ENCODE measurements at regions not wholly inside any gene's neighbourhood (a gene's known extent, or its start where the extent isn't known, plus 50 kb on each side); places are given as distances from the start of the nearest gene placed in this dataset.

DNA sequence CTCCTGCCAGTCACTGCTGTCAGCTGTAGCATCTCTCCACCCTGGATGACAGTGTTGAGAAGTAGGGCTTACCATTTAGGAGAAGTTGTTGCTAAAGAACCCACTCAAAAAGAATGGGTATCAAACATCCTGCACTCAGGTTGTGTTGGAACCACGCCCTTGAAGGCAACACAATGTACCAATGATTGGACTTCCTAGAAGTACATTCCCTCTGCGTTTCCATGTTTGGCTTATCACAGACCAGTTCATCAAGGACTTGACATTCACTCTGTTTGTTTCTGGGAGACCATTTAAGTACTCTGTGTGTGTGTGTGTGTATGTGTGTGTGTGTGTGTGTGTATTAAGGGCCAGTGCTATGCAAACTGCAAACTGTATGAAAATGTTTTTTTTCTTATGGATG is 200.6 kb upstream of the GATB start:
- Histone ChIP-seq H3K4me3 (ENCODE audit: low read length in 2 of 2) (no peak overlapping the region), H3K27me3 (ENCODE audit: control insufficient read depth in 2 of 2, insufficient read depth in 2 of 2, low read length in 2 of 2) (no peaks in the 10 kb centered on the region), H3K9me3 (ENCODE audit: control insufficient read depth in 2 of 2, low read length in 2 of 2) (no peaks in the 10 kb centered on the region), H3K9ac (ENCODE audit: low read depth in 1 of 2, low read length in 2 of 2) (no peak overlapping the region), H3K27ac (ENCODE audit: low read depth in 2 of 2, low read length in 2 of 2) (no peak overlapping the region), H3K36me3 (ENCODE audit: control insufficient read depth in 2 of 2, insufficient read depth in 2 of 2, low read length in 2 of 2) (no peaks in the 10 kb centered on the region), H3K4me1 (ENCODE audit: control insufficient read depth in 2 of 2, insufficient read depth in 2 of 2, low read length in 2 of 2) (no peaks in the 10 kb centered on the region)

DNA sequence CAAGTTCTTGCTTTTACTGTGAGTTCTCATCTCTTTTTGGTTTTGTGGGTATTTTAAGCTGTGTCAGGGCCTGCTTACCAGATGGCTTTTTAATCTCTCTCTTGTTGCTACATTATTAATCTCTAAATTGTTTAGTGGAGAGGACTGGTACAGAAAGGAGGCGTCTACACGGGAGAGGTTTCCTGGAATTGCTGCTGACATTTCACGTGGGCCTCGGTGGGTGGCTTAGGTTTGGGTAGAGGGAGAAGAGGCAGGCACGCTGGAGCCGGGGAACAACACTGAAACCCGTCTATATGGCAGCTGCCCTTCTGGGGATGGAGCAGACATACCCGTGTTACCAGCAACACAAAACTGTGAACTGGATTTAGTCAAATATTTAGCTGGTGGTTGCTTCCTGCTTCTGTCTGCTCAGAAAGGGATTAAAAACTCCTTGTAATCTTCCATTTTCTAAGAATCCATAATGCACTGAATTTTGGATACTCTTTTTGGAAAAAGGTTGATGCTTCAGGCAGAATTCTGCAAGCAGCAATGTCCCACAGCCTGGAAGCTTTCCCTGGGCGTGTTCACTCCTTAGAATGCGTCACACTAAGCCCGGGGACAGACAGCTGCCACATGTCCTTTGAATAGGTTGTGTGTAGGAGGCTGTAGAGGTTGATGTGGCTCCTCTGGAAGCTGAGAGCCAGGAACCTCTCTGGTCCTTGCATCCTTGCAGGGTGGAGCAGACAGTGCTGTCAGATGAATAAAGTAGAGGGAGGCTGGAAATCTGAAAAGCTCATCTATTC is 199.8 kb upstream of the GATB start:
- H3K4me1 ChIP-seq (ENCODE audit: control insufficient read depth in 2 of 2, insufficient read depth in 2 of 2, low read length in 2 of 2): no peaks in the 10 kb centered on the region

DNA sequence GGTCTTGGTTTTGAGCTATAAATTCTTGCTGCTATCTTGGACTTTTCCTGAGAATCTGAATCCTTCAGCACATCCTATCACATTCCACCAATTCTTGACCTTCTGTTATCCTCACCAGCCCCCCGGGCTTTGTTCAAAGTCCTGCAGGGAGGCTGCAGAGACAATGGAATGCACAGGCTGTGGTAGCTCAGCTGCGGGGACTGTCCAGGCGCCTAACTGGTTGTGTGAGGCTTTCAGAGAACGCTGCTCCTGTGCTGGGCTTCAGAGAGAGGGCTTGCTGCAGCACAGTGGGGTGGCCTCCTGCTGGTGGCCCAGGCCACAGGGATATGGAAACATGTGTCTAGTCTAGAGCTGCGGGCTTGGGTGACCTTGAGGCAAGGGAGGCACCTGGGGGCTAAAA is 196.3 kb upstream of the GATB start:
- no peak overlapping the region for H3K27ac ChIP-seq (ENCODE audit: low read depth in 2 of 2, low read length in 2 of 2)
- no peaks in the 10 kb centered on the region for H3K36me3 ChIP-seq (ENCODE audit: control insufficient read depth in 2 of 2, insufficient read depth in 2 of 2, low read length in 2 of 2)
- H3K27me3 ChIP-seq (ENCODE audit: control insufficient read depth in 2 of 2, insufficient read depth in 2 of 2, low read length in 2 of 2): no peaks in the 10 kb centered on the region
- no peak overlapping the region for H3K9ac ChIP-seq (ENCODE audit: low read depth in 1 of 2, low read length in 2 of 2)
- H3K9me3 ChIP-seq (ENCODE audit: control insufficient read depth in 2 of 2, low read length in 2 of 2): no peaks in the 10 kb centered on the region
- no peak overlapping the region for H3K4me3 ChIP-seq (ENCODE audit: low read length in 2 of 2)
- no peaks in the 10 kb centered on the region for H3K4me1 ChIP-seq (ENCODE audit: control insufficient read depth in 2 of 2, insufficient read depth in 2 of 2, low read length in 2 of 2)

More for the DNA sequence above, 199.8 kb upstream of the GATB start:
- H3K27me3 ChIP-seq (ENCODE audit: control insufficient read depth in 2 of 2, insufficient read depth in 2 of 2, low read length in 2 of 2): no peaks in the 10 kb centered on the region
- no peak overlapping the region for H3K9ac ChIP-seq (ENCODE audit: low read depth in 1 of 2, low read length in 2 of 2)
- no peak overlapping the region for H3K4me3 ChIP-seq (ENCODE audit: low read length in 2 of 2)
- H3K27ac ChIP-seq (ENCODE audit: low read depth in 2 of 2, low read length in 2 of 2): no peak overlapping the region
- no peaks in the 10 kb centered on the region for H3K36me3 ChIP-seq (ENCODE audit: control insufficient read depth in 2 of 2, insufficient read depth in 2 of 2, low read length in 2 of 2)
- H3K9me3 ChIP-seq (ENCODE audit: control insufficient read depth in 2 of 2, low read length in 2 of 2): no peaks in the 10 kb centered on the region

DNA sequence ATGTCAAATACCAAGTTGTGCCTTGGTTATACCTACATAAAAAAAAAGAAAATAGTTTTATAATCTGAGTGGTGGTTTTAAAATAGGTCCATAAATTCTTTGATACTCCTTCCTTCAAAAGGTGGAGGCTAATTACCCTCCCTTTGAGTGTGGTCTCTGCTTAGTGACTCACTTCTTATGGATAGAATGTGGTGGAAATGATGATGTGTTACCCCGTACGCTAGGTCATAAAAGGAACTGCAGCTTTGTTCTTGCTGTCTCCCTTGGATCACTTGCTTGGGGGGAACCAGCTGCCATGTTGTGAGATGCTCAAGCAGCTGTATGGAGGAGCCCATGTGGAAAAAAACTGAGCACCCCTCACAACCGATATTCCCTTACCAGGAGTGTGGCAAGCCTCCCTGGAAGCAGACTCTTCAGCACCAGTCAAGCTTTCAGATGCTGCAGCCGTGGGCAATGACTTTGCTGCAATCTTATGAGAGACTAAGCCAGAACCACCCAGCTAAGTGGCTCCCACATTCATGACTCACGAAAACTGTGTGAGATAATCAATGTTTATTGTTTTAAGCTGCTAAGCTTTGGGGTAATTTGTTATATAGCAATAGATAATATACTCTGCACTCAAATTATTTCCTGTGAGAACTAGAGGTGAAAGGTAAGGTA is 195.0 kb upstream of the GATB start:
- Histone ChIP-seq H3K36me3 (ENCODE audit: control insufficient read depth in 2 of 2, insufficient read depth in 2 of 2, low read length in 2 of 2) (no peaks in the 10 kb centered on the region), H3K4me3 (ENCODE audit: low read length in 2 of 2) (no peak overlapping the region), H3K4me1 (ENCODE audit: control insufficient read depth in 2 of 2, insufficient read depth in 2 of 2, low read length in 2 of 2) (no peaks in the 10 kb centered on the region), H3K9me3 (ENCODE audit: control insufficient read depth in 2 of 2, low read length in 2 of 2) (no peaks in the 10 kb centered on the region), H3K27ac (ENCODE audit: low read depth in 2 of 2, low read length in 2 of 2) (no peak overlapping the region), H3K9ac (ENCODE audit: low read depth in 1 of 2, low read length in 2 of 2) (no peak overlapping the region), H3K27me3 (ENCODE audit: control insufficient read depth in 2 of 2, insufficient read depth in 2 of 2, low read length in 2 of 2) (no peaks in the 10 kb centered on the region)

DNA sequence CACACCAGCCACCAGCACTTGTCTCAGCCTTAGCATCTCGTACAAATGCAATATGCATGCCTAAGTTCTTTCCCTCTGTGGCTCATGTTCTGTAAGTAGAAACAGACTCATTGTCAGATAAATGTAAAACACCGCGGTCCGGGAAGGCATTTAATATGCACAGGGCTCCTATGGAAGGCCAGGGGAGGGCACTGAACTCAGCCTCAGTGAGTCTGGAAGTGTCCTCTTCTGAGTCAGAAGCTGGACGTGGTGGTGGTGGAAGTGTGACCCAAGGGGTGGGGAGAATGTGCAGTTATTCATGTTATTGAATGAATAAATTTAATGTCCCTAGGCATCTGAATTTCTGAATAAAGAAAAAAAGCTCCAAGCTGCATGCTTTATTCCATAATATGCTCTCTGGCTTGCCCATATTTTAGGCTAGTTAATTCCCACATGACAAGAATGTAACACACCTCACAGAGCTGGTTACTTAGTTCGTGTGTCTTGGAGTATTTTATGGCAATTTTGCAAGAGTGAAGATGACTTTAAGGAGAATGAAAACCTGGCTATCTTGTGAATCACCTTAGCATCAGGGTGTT is 193.1 kb upstream of the GATB start:
- H3K27me3 ChIP-seq (ENCODE audit: control insufficient read depth in 2 of 2, insufficient read depth in 2 of 2, low read length in 2 of 2): no peaks in the 10 kb centered on the region
- no peak overlapping the region for H3K4me3 ChIP-seq (ENCODE audit: low read length in 2 of 2)
- no peaks in the 10 kb centered on the region for H3K4me1 ChIP-seq (ENCODE audit: control insufficient read depth in 2 of 2, insufficient read depth in 2 of 2, low read length in 2 of 2)
- no peak overlapping the region for H3K27ac ChIP-seq (ENCODE audit: low read depth in 2 of 2, low read length in 2 of 2)
- H3K36me3 ChIP-seq (ENCODE audit: control insufficient read depth in 2 of 2, insufficient read depth in 2 of 2, low read length in 2 of 2): no peaks in the 10 kb centered on the region
- no peaks in the 10 kb centered on the region for H3K9me3 ChIP-seq (ENCODE audit: control insufficient read depth in 2 of 2, low read length in 2 of 2)
- H3K9ac ChIP-seq (ENCODE audit: low read depth in 1 of 2, low read length in 2 of 2): no peak overlapping the region

DNA sequence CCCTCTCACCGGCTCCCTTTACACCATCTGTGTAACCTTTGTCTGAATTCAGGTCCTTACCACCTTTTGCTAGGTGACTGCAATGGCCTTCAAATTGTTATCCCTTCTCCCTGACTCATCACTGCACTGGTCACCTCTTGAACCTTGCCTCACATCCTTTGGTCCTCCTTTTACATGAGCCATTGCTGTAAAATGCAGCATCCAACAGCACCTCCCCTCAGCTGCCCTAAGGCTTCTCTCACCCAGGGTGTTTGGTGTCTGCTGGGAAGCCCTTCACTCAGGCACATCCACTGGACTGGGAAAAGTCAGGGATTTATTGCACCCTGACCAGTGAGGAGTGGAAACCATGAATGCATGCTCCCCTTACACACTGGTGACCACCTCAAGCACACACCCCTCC is 192.5 kb upstream of the GATB start:
- Histone ChIP-seq H3K9me3 (ENCODE audit: control insufficient read depth in 2 of 2, low read length in 2 of 2) (no peaks in the 10 kb centered on the region), H3K4me1 (ENCODE audit: control insufficient read depth in 2 of 2, insufficient read depth in 2 of 2, low read length in 2 of 2) (no peaks in the 10 kb centered on the region), H3K4me3 (ENCODE audit: low read length in 2 of 2) (no peak overlapping the region), H3K9ac (ENCODE audit: low read depth in 1 of 2, low read length in 2 of 2) (no peak overlapping the region), H3K27ac (ENCODE audit: low read depth in 2 of 2, low read length in 2 of 2) (no peak overlapping the region), H3K36me3 (ENCODE audit: control insufficient read depth in 2 of 2, insufficient read depth in 2 of 2, low read length in 2 of 2) (no peaks in the 10 kb centered on the region), H3K27me3 (ENCODE audit: control insufficient read depth in 2 of 2, insufficient read depth in 2 of 2, low read length in 2 of 2) (no peaks in the 10 kb centered on the region)

DNA sequence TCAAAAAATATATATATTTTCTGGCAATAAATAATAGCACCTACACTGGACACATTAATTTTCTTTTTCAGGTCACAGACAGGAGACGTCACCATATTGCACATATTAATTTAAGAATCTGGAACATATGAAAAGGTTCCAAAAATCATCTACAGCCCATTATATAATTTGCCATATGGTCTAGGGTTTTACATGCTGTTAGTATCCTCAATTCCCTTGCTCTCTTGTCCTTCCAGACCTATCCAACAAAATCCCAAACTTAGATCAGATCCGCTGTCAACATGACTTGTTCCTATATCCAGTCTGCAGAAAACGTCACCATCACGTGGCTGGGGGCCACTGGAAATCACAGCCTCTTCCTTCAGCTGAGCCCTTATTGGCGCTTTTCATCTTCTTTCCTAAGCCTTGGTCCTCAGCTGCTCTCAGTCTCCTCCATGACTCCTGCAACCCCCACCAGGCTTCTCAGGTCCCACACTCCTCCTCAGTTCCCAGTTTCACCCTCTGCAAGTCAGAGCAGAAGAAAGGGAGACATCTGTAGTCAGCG is 192.0 kb upstream of the GATB start:
- H3K4me3 ChIP-seq (ENCODE audit: low read length in 2 of 2): no peak overlapping the region

DNA sequence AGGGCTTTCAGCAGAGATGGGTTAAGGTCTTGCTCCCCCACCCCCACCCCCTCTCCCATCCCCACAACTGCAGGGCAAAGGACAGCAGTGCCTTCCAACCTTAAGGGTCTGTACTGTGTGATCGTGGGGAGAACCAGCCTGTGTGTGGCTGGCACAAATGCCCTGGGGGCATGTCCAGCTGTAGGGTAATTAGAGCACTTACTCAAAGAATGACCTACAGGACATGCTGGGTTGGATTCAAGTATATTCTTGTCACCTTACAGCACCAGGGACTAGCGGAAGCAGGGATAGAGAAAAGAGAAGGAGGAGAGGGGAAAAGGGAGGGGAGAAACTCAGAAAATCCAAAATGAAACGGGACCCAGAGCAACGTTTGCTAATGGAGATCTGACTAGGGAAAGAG is 191.3 kb upstream of the GATB start:
- no peaks in the 10 kb centered on the region for H3K9me3 ChIP-seq (ENCODE audit: control insufficient read depth in 2 of 2, low read length in 2 of 2)
- H3K4me1 ChIP-seq (ENCODE audit: control insufficient read depth in 2 of 2, insufficient read depth in 2 of 2, low read length in 2 of 2): no peaks in the 10 kb centered on the region
- no peak overlapping the region for H3K9ac ChIP-seq (ENCODE audit: low read depth in 1 of 2, low read length in 2 of 2)
- H3K36me3 ChIP-seq (ENCODE audit: control insufficient read depth in 2 of 2, insufficient read depth in 2 of 2, low read length in 2 of 2): no peaks in the 10 kb centered on the region
- H3K4me3 ChIP-seq (ENCODE audit: low read length in 2 of 2): no peak overlapping the region
- no peak overlapping the region for H3K27ac ChIP-seq (ENCODE audit: low read depth in 2 of 2, low read length in 2 of 2)
- H3K27me3 ChIP-seq (ENCODE audit: control insufficient read depth in 2 of 2, insufficient read depth in 2 of 2, low read length in 2 of 2): no peaks in the 10 kb centered on the region

More for the DNA sequence above, 192.0 kb upstream of the GATB start:
- Histone ChIP-seq H3K36me3 (ENCODE audit: control insufficient read depth in 2 of 2, insufficient read depth in 2 of 2, low read length in 2 of 2) (no peaks in the 10 kb centered on the region), H3K4me1 (ENCODE audit: control insufficient read depth in 2 of 2, insufficient read depth in 2 of 2, low read length in 2 of 2) (no peaks in the 10 kb centered on the region), H3K9ac (ENCODE audit: low read depth in 1 of 2, low read length in 2 of 2) (no peak overlapping the region), H3K27ac (ENCODE audit: low read depth in 2 of 2, low read length in 2 of 2) (no peak overlapping the region), H3K27me3 (ENCODE audit: control insufficient read depth in 2 of 2, insufficient read depth in 2 of 2, low read length in 2 of 2) (no peaks in the 10 kb centered on the region), H3K9me3 (ENCODE audit: control insufficient read depth in 2 of 2, low read length in 2 of 2) (no peaks in the 10 kb centered on the region)

DNA sequence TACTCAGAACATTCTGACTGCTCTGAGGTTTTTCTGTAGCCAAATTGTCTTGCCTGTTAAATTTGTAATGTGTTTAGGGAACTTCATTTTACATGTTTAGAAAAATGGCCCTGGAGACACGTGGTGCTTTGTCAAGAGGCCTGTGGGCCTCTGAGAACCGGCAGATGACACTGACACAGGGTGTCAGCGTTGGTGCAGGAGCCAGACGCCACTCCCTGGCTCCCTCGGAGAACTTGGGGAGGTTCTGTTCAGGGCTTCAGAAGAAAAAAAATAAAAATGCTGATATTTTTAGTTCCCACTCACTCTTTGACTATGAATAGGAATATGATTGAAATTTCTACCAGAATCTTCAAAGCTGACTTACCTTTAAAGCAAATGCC is 190.9 kb upstream of the GATB start:
- H3K4me3 ChIP-seq (ENCODE audit: low read length in 2 of 2): no peak overlapping the region
- no peaks in the 10 kb centered on the region for H3K27me3 ChIP-seq (ENCODE audit: control insufficient read depth in 2 of 2, insufficient read depth in 2 of 2, low read length in 2 of 2)
- H3K9me3 ChIP-seq (ENCODE audit: control insufficient read depth in 2 of 2, low read length in 2 of 2): peaks cover 0 to 3% of the 10 kb centered on the region in 2 donors
- no peak overlapping the region for H3K27ac ChIP-seq (ENCODE audit: low read depth in 2 of 2, low read length in 2 of 2)
- no peaks in the 10 kb centered on the region for H3K36me3 ChIP-seq (ENCODE audit: control insufficient read depth in 2 of 2, insufficient read depth in 2 of 2, low read length in 2 of 2)
- H3K9ac ChIP-seq (ENCODE audit: low read depth in 1 of 2, low read length in 2 of 2): no peak overlapping the region
- H3K4me1 ChIP-seq (ENCODE audit: control insufficient read depth in 2 of 2, insufficient read depth in 2 of 2, low read length in 2 of 2): no peaks in the 10 kb centered on the region

DNA sequence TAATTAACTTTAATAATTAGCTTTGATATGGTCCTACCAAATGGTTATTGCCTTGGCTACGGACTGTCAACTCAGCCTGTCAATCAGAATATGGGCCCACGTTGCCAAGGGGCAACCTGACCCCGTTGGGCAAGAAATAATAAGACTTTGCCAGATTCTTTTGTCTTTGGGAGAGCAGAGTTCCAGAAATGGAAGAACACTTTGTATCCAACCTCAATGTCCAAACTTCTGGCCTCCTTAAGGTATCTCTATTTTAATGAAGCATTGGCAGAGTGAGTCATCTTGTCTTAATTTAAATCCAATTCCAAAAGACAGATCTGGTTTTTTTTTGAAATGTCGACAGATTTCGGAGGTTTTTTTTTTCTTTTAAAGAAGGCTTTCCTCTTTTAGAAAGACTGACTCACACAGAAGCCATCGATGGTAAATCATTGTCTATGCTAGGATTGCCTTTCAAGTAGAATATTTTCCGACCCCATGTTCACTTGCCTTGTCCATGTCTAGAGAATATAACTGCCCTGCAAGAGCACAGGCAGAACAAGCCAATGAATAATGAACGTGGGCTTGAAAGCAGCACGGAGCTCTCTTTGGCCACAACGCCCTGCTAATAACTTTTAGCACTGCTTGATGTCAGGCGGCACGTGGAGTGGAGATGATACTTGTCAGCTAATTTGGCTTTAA is 190.3 kb upstream of the GATB start:
- no peaks in the 10 kb centered on the region for H3K36me3 ChIP-seq (ENCODE audit: control insufficient read depth in 2 of 2, insufficient read depth in 2 of 2, low read length in 2 of 2)
- H3K9ac ChIP-seq (ENCODE audit: low read depth in 1 of 2, low read length in 2 of 2): no peak overlapping the region
- no peaks in the 10 kb centered on the region for H3K27me3 ChIP-seq (ENCODE audit: control insufficient read depth in 2 of 2, insufficient read depth in 2 of 2, low read length in 2 of 2)
- no peak overlapping the region for H3K27ac ChIP-seq (ENCODE audit: low read depth in 2 of 2, low read length in 2 of 2)
- no peaks in the 10 kb centered on the region for H3K4me1 ChIP-seq (ENCODE audit: control insufficient read depth in 2 of 2, insufficient read depth in 2 of 2, low read length in 2 of 2)
- H3K9me3 ChIP-seq (ENCODE audit: control insufficient read depth in 2 of 2, low read length in 2 of 2): peaks cover 0 to 3% of the 10 kb centered on the region in 2 donors
- no peak overlapping the region for H3K4me3 ChIP-seq (ENCODE audit: low read length in 2 of 2)
